ENCODE measurements at regions not wholly inside any gene's neighbourhood (a gene's known extent, or its start where the extent isn't known, plus 50 kb on each side); places are given as distances from the start of the nearest gene placed in this dataset.

GRCh38 chr9:92176068-92176799 lies 61.0 kb upstream of the SPTLC1 start:
- WGBS (ENCODE audit: missing lambda C conversion rate): 63% methylated on average over 9 of the region's 9 CpGs
- FAIRE-seq (no peak), ATAC-seq (peak; percentile 65 to 77; a peak in 4 of 6 replicates), DNase-seq (ENCODE audit: low read depth in 1 of 2, low spot score in 1 of 2) (peak in 1 of 2 experiments; percentile 17)
- POLR2A ChIA-PET: no interaction called here
- Histone ChIP-seq H3K9me3 (peaks cover 12% of the 10 kb centered on the region), H3K4me3 (no peak overlapping the region), H3K27ac (no peak overlapping the region), H3K4me1 (no peaks in the 10 kb centered on the region), H3K4me2 (no peak overlapping the region)
- TF ChIP-seq SMC3 (IDR thresholded peaks at IDR 0.05) (no peak), PBX3 (IDR thresholded peaks at IDR 0.05) (no peak), CTCF (IDR thresholded peaks at IDR 0.05) (no peak), HOXA7 (CRISPR knock-in tag; IDR thresholded peaks at IDR 0.05) (no peak), TFCP2L1 (CRISPR knock-in tag; IDR thresholded peaks at IDR 0.05) (no peak), E2F6 (IDR thresholded peaks at IDR 0.05; ENCODE audit: borderline replicate concordance, low read depth) (no peak), ZNF302 (CRISPR knock-in tag; IDR thresholded peaks at IDR 0.05) (no peak), CHD4 (IDR thresholded peaks at IDR 0.05; ENCODE audit: borderline replicate concordance) (no peak), POLR2A (IDR thresholded peaks at IDR 0.05; ENCODE audit: low read length) (no peak), HDAC2 (IDR thresholded peaks at IDR 0.05) (no peak)
- CTCF ChIA-PET: interaction anchor here (0.6 to 2.0 kb wide), 2 partner anchors 37 to 297 kb away, joined by 3 to 14 read pairs; no protein-coding TSS in a partner anchor

GRCh38 chr9:92175441-92175840 lies 60.2 kb upstream of the SPTLC1 start:
- FAIRE-seq: no peak
- peaks cover 12% of the 10 kb centered on the region for H3K9me3 ChIP-seq
- POLR2A ChIA-PET: no interaction called here

More at GRCh38 chr9:92175441-92175840, 60.2 kb upstream of the SPTLC1 start:
- WGBS (ENCODE audit: missing lambda C conversion rate): 100% methylated on average over 1 of the region's 2 CpGs
- no peak overlapping the region for H3K27ac ChIP-seq
- DNase-seq (ENCODE audit: low read depth in 1 of 2, low spot score in 1 of 2): no peak
- no peak overlapping the region for H3K4me2 ChIP-seq
- no peak for TF ChIP-seq KDM5A (IDR thresholded peaks at IDR 0.05)
- no peak for TF ChIP-seq GATA3 (IDR thresholded peaks at IDR 0.05; ENCODE audit: borderline replicate concordance)
- TF ChIP-seq HDAC2 (IDR thresholded peaks at IDR 0.05): no peak
- no peak for TF ChIP-seq ESRRA (IDR thresholded peaks at IDR 0.05; ENCODE audit: borderline replicate concordance, low read length)
- no peak for TF ChIP-seq POLR2A (IDR thresholded peaks at IDR 0.05; ENCODE audit: low read length)
- TF ChIP-seq NR3C1 (IDR thresholded peaks at IDR 0.05): no peak
- no peak for TF ChIP-seq MAX (IDR thresholded peaks at IDR 0.05)
- no peak for TF ChIP-seq USF2 (IDR thresholded peaks at IDR 0.05)
- TF ChIP-seq NPAS2 (CRISPR knock-in tag; IDR thresholded peaks at IDR 0.05; ENCODE audit: borderline replicate concordance): no peak
- no peak for TF ChIP-seq CBX8 (IDR thresholded peaks at IDR 0.05)
- TF ChIP-seq JUNB (IDR thresholded peaks at IDR 0.05): no peak
- no peak for TF ChIP-seq POLR2AphosphoS2 (conservative IDR thresholded peaks at IDR 0.05; ENCODE audit: low read length)
- TF ChIP-seq CHD4 (IDR thresholded peaks at IDR 0.05; ENCODE audit: borderline replicate concordance): no peak
- TF ChIP-seq ZFP36 (IDR thresholded peaks at IDR 0.05; ENCODE audit: borderline replicate concordance, partially characterized antibody): no peak
- no peak for TF ChIP-seq CHD2 (IDR thresholded peaks at IDR 0.05; ENCODE audit: low read length, partially characterized antibody)
- no peak for TF ChIP-seq SMC3 (IDR thresholded peaks at IDR 0.05)
- TF ChIP-seq JUN (IDR thresholded peaks at IDR 0.05): no peak
- no peak for TF ChIP-seq MYC (IDR thresholded peaks at IDR 0.05; ENCODE audit: borderline replicate concordance, low read length)
- ATAC-seq: no peak
- H3K4me3 ChIP-seq: no peak overlapping the region
- CTCF ChIA-PET: interaction anchor here (2.0 kb wide), 1 partner anchor 36 kb away, joined by 14 read pairs; no protein-coding TSS in a partner anchor
- H3K4me1 ChIP-seq: no peaks in the 10 kb centered on the region
